Activated CD4-positive, CD25-positive, alpha-beta regulatory T cell treated with anti-CD3 and anti-CD28 coated beads, Interleukin-2, amount 50 U/mL, for 72 hours (primary cell): ENCODE measurements at regions not wholly inside any gene's neighbourhood (a gene's known extent, or its start where the extent isn't known, plus 50 kb on each side); places are given as distances from the start of the nearest gene placed in this dataset.
"Not testable (repeated sequence)": the region's sequence is repeated elsewhere in the genome, so short reads cannot be mapped to it uniquely, and the experiment has no call there.

Source experiments
- DNase-seq: peaks from one replicate; pipeline ENCODE4 v3.0.0; 2021

DNA sequence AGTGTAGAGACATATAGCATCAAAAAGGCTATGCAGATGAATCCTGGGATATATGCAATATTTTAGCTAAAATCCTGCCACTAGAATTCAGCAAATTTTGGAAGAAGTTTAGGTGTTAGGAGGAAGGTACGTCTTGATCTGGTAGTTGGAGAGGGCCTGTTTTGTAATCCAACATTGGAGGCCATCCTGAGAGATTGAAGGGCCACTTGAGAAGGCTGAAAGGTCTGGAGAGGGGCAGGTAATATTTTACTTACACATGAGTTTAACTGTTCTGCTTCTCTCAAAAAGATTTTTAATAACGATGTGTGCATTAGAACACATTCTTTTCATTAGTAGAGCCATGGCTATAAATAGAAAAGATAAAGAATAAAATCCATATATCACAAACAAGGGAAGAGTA is 422.1 kb downstream of the RAB38 start:
- no peak for DNase-seq

DNA sequence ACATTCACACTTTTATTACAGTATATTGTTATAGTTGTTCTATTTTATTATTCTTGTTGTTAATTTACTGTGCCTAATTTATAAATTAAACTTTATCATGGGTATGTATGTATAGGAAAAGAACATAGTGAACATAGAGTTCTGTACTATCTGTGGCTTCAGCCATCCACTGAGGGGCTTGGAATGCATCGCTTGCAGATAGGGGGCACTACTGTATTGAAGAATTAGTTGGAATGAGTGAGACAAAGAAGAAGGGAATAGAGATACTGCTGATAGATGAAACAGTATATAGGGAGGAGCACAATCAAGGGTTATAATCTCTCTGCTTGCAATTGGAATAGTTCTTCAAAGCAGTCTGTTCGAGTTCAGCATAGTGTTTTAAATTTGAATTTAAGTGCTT is 432.2 kb downstream of the RAB38 start:
- no peak for DNase-seq

DNA sequence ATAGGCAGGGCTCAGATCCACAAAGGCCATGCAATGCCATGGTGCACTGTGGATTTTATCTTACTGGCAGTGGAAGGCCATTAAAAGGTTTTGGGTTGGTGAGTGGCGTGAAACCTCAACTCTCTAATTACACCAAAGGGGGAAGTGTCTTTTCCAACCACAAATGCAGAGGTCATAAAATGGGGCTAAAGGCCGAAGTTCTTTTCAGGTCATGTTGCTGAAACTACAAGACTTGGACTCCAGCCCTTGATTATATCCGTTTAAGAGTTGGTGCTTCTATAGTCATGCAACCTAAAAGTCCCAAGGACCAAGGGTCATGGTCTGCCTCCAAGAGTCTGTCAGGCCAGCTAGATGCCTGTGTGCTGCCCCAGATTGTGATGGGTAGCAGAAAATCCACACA is 434.3 kb downstream of the RAB38 start:
- no peak for DNase-seq

DNA sequence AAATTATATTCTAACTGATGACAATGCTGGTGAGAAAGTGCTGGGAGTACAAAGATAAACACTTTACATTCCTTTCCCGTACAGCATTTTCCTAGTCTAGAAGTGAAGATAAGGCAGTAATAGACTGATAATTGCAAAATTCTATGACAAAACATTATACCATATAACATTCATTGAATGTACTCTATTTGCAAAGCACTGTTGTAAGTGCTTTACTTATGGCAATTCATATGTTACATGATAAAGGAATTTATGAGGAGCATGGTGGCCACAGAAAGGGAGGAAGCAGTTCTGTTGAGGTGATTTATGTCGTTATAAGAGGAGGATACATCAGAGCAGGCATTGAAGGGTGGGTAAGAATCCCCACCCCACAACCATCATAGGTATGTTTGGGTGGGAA is 434.8 kb downstream of the RAB38 start:
- no peak for DNase-seq

DNA sequence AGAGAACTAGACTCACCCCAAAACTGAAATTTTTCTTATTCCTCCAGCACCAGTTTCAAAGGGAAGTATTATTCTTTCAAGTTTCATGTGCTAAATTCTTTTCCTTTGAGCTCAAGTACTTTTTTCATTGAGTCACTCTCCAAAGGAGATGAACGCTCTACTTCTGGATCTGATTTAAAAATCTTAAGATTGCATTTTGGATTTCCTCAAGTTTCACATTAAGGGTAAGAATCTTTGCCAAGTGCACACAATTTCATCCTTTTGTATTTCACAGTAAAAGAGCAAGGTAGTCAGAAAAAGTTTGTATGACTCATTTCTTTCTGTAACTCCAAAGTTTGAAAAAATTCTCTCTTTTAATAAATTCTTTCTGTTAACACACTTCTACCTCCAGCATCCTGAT is 435.5 kb downstream of the RAB38 start:
- DNase-seq: no peak

DNA sequence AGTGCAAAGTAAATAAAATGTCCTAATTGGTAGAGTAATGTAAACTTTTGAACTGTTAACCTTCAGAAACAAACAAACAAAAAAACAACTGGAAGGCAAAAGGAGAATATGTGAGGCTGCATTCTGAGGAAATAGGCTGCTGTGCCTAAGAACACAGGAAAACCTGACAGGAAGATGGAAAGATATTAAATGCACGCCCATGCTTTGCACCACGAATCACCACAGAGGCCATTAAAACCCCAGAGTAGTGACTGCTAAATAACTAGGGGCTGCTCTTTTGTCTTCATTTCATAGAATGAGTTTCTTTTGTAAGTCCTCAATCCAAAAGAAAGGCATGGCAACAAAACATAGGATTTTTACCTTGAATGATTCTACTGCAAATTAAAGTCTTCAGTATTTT is 436.0 kb downstream of the RAB38 start:
- DNase-seq: no peak

DNA sequence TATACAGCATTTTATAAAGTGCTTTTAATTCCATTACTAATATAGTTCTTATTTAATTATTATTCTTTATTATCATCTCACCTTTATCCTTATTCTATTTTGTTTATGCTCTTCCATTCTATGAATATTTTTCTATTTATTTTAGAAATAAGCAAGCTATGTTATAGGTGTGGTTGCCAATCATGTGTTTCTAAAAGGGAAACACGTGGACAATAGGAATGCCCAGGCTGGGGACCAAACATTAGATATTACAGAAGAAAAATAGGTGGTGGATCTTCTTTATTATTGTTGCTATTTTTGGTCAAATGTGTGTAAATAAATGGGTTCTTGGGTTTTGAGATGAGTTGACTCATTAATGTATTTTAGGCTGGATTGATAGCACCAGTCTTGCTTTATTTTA is 438.3 kb downstream of the RAB38 start:
- no peak for DNase-seq

DNA sequence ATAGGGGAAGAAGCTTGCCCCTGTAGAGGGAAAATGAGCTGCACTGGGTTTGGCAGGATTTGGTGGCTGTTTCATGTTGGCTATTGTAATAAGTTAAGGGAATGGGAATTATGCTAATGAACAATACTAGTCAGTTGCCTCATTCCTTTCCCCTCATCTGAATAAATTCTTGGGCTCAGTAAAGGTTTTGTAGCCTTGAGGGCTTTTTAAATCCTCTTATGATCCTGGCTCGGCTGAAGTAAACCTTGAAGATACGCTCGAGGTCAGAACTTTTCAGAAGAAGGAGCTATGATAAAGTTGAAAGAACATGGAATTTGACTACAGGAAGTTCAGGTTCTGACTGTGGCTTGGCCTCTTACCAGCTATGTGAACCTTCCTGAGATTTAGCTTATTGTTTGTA is 448.7 kb downstream of the RAB38 start:
- DNase-seq: no peak

DNA sequence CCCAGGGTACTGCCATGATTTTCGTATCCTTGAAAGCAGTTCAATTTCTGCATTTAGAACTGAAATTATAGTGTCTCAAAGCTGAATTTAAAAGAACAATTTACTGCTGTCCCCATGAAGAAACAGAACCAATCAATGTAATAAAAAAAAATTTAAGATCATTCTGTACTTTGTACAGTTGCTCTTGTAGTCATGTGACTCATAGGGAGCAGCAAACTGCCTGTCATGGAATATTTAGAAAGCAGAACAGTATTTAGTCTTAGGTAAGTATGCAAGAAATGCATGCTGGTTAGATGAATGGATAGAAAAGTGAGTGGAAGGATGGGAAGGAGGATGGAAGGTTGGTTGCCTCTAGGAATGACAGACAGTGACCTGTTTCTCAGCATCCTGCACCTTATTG is 450.9 kb downstream of the RAB38 start:
- DNase-seq: no peak

DNA sequence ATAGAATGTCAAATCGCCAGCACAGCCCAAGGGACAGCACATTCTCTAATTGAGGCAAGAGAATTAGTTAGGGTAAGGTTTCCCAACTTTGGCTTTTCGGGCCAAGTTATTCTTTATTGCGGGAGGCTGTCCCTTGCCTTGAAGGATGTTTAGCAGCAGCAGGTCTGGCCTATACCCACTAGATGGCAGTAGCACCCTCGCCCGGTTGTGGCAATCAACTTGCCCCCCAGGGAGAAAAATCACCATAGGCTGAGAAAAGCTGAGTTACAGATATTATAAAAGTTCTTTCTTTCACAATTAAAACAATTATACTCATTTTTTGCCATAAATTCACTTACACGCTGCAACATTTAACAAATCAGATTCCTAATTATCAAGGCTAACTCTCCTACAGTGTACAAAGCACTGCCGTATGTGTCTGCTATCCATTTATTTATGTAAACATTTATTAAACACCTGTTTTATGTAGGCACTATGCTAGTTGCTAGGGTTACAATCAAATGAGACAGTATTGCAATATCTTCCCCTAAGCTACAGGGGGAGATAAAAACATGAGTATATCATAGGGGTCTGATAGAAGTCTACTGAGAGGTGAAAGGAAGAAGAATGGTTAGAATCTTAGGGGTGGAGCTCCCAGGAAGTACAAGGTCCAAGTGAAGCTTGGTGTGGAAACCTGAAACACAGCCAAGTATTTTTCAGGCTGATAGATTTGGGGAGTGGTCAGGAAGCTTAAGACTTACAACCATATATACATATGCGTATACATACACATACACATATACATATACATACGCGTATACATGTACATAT is 452.3 kb downstream of the RAB38 start:
- no peak for DNase-seq

DNA sequence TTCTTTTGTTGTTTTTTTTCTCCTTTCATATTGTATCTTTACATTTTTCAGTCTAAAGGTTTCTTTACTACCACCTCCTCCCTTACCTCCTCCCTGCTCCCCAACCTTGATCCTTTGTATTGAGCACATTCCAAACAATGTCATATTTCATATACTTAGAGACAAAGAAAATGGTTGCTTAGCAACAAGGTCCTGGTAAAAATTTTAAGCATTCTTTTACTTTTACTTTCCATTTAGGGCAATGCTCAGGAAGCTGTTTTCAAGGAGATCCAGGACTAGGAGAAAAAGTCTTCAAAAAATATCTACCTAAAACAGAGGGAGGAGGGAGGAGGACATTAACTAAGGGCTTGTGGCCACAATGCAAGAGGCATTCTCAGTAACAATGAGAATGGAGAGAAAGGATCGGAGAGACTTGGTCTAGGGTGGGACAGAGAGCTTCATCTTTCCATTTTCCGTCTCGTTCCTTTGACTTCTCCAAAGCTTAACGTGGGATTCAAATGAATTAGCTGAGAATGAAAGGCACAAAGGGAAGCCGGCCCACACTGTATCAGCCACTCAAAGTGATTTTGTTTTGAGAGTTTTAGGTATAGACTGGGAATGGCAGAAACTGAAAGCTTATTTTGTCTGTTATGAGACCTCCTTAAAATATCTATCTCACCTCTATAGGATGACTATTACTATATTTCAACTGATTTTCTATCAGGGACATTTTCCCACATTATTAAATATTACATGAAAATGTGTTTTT is 455.7 kb downstream of the RAB38 start:
- no peak for DNase-seq

DNA sequence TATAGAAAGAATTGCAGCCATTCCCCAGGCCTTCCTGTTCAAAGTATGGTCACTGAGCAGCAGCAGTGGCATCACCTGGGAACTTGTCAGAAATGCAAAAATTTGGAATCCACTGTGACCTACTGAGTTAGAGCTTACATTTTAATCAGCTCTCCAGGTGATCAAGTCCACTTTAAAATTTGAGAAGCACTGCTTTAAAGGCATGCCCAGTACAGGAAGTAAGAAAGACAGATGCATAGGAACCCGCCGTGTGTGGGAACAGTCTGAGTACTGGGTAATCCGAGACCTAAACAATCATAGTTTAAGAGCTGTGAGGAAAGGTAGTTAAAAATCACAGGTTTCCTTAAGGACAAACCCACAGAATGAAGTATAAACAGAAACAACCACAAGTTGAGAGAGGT is 462.4 kb downstream of the RAB38 start:
- DNase-seq: no peak

DNA sequence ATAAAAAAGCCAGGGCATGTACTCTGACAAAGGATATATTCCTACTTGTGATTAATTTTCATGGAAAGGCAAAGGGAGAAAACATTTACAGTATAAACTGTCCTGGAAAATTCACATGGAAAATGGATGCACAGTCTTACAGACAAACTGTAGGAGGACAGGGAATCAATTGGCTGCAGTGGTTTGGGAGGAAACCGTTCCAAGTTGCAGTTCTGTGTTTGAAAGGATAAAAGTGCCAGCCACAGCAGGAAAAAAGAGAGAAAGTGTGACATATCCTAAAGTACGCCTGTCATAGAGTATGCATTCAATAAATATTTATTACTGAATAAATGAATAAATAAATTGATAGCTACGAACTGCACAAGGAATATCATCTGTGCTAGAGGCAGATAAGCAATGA is 462.9 kb downstream of the RAB38 start:
- DNase-seq: no peak

DNA sequence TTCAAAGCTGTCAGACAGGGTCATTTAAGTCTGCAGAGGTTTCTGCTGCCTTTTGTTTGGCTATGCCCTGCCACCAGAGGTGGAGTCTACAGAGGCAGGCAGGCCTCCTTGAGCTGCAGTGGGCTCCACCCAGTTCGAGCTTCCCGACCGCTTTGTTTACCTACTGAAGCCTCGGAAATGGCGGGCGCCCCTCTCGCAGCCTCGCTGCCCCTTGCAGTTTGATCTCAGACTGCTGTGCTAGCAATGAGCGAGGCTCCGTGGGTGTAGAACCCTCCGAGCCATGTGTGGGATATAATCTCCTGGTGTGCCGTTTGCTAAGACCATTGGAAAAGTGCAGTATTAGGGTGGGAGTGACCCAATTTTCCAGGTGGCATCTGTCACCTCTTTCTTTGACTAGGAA is 471.7 kb downstream of the RAB38 start:
- DNase-seq: not testable (repeated sequence)

DNA sequence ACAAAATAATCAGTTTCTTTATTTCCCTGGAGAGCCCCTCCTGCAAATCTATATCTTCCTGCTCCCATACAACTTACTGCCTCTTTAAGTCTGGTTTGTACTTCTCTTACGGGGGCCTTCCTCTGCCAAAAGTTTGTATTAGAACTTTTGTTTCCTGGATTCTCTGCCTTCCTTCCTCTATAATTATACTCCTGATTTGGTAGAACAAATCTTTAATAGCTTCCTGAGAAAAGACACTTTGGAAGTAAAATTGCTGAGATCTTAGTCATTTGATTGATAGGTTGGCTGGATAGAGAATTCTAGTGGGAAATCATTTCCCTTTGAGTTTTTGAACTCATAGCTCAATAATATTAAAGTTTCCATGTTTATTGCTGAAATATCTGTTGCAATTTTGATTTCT is 499.2 kb downstream of the RAB38 start:
- DNase-seq: no peak

DNA sequence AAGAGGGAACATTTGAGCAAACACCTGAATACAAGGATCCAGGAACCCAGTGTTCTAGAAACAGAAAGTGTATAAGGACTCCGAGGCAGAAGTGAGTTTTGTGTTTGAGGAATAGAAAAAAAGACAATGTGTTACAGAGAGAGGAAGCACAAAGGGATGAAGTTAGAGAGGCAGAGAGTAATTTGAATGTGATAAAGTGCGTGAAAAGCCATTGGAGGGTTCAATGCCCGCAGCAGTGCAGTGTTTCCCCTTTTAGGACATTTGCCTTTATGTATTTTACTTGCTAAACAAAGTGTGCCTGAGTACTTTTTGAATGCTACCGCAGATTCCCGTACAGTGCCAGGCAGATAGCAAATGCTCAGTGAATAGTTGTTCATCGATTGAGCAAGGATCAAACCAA is 508.5 kb downstream of the RAB38 start:
- DNase-seq: no peak

DNA sequence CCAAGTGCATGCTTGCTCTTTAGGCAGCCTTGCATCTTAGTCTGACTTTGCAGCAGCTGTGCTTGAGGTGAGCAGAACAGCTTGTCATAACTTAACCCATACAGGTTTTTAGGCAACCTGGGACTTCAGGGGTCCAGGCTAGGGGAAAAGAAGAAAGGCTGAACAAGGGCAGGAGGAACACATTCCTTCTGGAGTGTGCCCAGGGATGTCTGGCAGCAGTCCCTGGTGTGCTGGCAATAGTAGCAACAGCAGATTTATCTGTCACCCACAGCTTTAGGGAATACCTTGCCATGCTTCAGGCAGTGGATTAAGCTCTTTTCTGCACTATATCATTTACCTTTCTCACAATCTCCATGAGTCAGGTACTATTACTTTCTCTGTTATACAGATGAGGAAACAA is 513.0 kb downstream of the RAB38 start:
- DNase-seq: no peak

DNA sequence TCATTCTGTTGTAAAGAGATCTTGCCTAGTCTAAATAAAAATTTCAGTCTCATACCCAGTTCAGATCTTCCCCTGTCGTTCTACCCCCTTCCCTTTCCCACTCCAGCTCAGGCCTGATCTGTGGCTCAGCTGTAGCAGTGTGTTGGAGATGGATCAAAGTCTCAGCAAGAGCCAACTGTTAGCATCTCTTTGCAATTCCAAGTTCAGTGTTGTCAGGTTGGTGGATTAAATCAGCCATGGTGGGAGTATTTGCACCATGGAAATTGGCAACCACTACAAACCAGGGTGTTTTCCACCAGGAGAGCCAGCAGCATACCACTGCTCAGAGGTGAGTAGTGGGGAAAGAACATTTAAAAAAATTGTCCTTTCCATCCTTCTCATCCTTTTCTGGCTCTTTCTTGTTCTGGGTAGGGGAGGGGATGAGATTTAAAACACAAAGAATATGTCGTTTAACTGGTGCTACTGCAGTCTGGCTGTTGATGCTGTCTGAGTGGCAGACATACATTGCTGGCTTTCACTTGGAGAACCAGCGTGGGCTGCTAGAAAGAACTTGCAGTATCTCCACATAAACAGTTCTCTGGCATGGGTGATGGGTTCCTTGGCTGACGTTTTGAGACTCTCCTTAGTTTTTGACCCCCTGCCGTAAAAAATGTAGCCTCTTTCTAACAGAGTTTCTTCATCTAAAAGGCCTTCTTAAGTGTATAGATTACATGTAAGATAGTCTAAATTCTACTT is 514.1 kb downstream of the RAB38 start:
- DNase-seq: no peak

DNA sequence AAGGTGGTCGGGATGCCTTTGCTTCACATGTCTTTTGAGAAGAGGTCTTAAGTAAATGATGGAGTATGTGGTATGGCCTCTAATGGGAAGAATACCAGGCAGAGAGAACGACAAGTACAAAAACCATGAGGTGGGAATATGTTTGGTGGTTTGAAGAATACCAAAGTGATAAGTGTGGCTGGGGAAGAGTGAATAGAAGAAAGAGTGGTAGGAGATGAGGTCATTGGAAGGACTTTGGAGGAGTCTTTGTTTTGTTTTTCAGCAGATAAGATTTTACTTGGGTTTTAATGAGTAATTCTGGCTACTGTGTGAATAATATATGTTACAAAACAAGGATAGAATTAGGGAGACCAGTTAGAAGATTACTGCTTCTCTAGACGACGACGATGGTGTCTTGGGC is 515.4 kb downstream of the RAB38 start:
- DNase-seq: no peak

DNA sequence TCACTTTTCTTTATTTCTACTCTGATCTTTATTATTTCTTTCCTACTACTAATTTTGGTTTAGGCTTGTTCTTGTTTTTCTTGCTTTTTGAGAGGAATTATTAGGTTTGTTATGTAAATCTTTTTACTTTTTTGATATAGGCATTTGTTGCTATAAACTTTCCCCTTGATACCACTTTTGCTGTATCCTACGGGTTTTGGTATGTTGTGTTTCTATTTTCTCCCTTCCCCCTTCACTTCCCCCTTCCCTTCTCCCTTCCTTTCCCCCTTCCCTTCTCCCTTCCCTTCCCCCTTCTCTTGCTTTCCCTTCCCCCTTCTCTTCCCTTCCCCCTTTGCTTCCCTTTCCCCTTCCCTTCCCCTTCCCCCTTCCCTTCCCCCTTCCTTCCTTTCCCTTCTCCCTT is 529.6 kb downstream of the RAB38 start:
- DNase-seq: no peak

DNA sequence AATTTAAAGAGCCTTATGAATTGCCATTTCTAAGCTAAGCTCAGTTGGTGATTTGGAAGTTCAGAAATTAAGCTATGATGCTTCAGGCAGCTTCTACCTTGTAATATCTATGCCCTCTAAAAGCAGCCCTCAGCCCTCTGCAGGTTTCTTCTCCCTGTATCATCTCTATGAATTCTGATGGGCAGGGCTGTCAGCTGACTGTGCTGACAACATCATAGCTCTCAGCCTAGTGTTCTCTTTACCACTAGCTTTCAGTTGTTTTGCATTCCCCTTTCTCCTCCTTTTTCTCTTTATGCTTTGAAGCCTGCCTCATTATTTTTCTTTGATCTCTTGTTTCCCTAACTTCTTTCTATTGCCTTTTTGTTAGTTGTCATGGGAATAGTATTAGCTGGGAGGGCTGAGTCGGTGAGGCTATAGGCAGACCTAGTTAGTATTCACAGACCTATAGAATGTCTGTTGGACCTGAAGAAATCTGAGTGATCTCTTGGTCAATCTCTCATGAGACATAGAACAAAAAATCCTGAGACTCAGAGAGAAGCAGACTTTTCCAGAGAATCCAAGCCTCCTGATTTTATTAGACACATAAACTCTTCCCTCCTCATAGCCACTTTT is 535.4 kb downstream of the RAB38 start:
- no peak for DNase-seq

DNA sequence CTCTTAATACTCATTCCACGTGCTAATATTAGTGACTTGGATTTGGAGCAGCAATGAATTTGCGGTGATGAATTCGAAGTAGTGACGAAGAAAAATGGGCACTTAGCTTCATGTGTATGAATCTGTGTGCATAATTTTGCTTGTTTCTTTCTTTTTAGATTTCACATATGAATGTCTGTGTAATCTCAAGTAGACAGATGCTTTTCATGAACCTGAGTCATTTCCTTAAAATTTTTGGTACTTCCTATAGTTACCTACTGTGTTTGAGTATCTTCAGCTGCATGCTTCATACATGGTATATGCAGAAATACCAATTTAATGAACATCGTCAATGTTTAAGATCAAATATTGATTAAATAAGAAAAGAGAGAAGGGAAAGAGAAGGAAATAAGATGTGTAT is 540.2 kb downstream of the RAB38 start:
- no peak for DNase-seq

DNA sequence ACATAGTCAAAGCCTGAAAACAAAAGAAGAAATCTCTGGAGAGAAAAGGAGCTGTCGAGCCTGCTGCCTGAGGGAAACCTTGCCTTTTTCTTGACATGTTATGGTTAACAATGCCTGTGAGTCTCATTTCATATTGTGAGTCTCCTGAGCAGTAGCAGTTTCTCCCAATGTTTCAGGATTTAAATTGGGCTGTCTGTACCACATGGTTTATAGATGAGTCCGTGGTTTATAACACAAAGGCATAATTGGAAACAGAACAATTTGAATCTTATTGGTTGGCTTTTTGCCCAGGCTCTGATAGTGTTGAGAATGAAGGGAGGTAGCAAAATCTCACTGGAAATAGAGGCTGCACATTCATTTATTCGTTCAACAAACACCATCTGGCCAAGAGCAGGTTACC is 540.9 kb downstream of the RAB38 start:
- DNase-seq: no peak

DNA sequence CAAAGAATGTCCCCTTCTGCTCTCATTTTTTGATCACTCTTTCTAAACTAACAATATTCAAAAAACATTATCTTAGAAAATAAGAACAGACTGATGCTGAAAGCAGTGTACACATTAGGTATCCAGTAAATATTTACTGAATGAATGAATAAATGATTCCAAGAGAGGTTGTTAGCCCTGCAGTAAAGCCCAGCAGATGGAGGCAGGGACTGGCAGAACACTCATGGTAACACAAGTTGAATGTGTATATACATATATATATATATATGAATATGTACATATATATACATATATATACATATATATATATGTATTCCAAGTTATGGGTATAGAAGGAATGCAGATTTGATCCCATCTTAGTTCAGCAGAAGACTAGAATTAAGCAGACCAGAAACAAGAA is 546.3 kb downstream of the RAB38 start:
- DNase-seq: no peak
